ENCODE measurements at regions not wholly inside any gene's neighbourhood (a gene's known extent, or its start where the extent isn't known, plus 50 kb on each side); places are given as distances from the start of the nearest gene placed in this dataset.

DNA sequence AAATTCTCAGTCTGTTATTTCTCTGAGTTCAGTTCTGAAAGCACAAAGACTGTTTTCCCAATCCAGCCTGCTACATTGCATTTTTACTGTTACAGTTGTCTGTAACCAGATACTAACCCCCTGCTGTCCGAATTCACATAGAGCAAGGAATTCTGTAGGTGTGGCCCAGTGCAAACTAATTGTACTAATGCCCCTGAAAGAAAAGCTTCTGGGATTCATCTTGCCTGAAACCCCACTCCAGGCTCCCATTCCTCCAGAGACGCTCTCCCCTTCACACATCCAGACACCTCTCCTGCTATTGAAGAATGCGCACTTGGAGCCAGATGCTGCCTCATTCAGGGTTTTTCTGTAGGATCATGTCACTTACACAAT is 127.0 kb downstream of the TTC32 start:
- H3K27me3 ChIP-seq (ENCODE audit: low read length) = no peaks in the 10 kb centered on the region
- ChIA-PET CTCF (no interaction called here), POLR2A (ENCODE audit: unreplicated experiment) (no interaction called here)
- no TSS peak for BruUV-seq (replicated peaks)
- TF ChIP-seq, protein P1, sequence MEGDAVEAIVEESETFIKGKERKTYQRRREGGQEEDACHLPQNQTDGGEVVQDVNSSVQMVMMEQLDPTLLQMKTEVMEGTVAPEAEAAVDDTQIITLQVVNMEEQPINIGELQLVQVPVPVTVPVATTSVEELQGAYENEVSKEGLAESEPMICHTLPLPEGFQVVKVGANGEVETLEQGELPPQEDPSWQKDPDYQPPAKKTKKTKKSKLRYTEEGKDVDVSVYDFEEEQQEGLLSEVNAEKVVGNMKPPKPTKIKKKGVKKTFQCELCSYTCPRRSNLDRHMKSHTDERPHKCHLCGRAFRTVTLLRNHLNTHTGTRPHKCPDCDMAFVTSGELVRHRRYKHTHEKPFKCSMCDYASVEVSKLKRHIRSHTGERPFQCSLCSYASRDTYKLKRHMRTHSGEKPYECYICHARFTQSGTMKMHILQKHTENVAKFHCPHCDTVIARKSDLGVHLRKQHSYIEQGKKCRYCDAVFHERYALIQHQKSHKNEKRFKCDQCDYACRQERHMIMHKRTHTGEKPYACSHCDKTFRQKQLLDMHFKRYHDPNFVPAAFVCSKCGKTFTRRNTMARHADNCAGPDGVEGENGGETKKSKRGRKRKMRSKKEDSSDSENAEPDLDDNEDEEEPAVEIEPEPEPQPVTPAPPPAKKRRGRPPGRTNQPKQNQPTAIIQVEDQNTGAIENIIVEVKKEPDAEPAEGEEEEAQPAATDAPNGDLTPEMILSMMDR (conservative IDR thresholded peaks at IDR 0.05; ENCODE audit: low read depth, low read length) = no peak
- H2AFZ ChIP-seq (ENCODE audit: low read length) = no peak overlapping the region
- intact Hi-C loops (cut with micrococcal nuclease) = no loop called here
- H3K4me3 ChIP-seq (ENCODE audit: low read length) = no peak overlapping the region
- no peaks in the 10 kb centered on the region for H4K20me1 ChIP-seq (ENCODE audit: low read length)
- H3K27ac ChIP-seq (ENCODE audit: low read length) = no peak overlapping the region
- H3K9ac ChIP-seq (ENCODE audit: low read length) = no peak overlapping the region
- H3F3A ChIP-seq (ENCODE audit: low read length, unreplicated experiment) = no peaks in the 10 kb centered on the region
- no peaks in the 10 kb centered on the region for H3K9me2 ChIP-seq (replicated peaks; ENCODE audit: low read length)
- no peaks in the 10 kb centered on the region for H3K4me1 ChIP-seq (ENCODE audit: insufficient read depth, low read length)
- DNase-seq = no peak
- H3K79me2 ChIP-seq (ENCODE audit: low read length) = no peaks in the 10 kb centered on the region
- no peaks in the 10 kb centered on the region for H3K36me3 ChIP-seq (ENCODE audit: low read depth, low read length)
- H3K4me2 ChIP-seq (ENCODE audit: low read length) = no peak overlapping the region
- ATAC-seq = peak; percentile 43
- no peaks in the 10 kb centered on the region for H3K9me3 ChIP-seq (ENCODE audit: low read length)

DNA sequence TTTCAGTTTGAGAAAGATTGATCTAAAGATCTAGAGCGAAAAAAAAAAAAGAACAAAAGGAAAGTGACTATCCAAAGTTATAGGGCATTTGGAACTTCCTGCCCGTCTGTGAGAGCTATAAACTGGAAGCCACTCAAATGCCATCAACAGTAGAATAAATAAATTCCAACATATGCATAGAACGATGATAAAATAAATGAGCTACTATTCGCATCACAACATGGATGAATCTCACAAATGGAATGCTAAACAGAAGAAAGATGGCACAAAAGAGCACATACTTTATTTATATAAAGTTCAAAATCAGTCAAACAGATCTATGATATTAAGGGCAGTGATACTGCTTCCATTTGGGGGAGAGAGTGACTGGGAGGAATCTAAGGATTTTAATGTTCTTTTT is 128.8 kb downstream of the TTC32 start:
- Histone ChIP-seq H3K9me2 (replicated peaks; ENCODE audit: low read length) (no peaks in the 10 kb centered on the region), H3K4me3 (ENCODE audit: low read length) (no peak overlapping the region), H3K27ac (ENCODE audit: low read length) (no peak overlapping the region), H3K4me1 (ENCODE audit: insufficient read depth, low read length) (no peaks in the 10 kb centered on the region), H3K36me3 (ENCODE audit: low read depth, low read length) (no peaks in the 10 kb centered on the region), H2AFZ (ENCODE audit: low read length) (no peak overlapping the region), H3K9me3 (ENCODE audit: low read length) (no peaks in the 10 kb centered on the region), H3K4me2 (ENCODE audit: low read length) (no peak overlapping the region), H3K79me2 (ENCODE audit: low read length) (no peaks in the 10 kb centered on the region), H3K9ac (ENCODE audit: low read length) (no peak overlapping the region), H4K20me1 (ENCODE audit: low read length) (no peaks in the 10 kb centered on the region), H3K27me3 (ENCODE audit: low read length) (no peaks in the 10 kb centered on the region), H3F3A (ENCODE audit: low read length, unreplicated experiment) (no peaks in the 10 kb centered on the region)
- CTCF ChIA-PET = no interaction called here
- intact Hi-C loops (cut with micrococcal nuclease) = no loop called here
- TF ChIP-seq EZH2phosphoT487 (IDR thresholded peaks at IDR 0.05; ENCODE audit: borderline replicate concordance, low read length) = no peak
- TF ChIP-seq, protein P1 (conservative IDR thresholded peaks at IDR 0.05; ENCODE audit: low read depth, low read length) = no peak
- TF ChIP-seq EZH2 (IDR thresholded peaks at IDR 0.05; ENCODE audit: low read length, unreplicated experiment) = no peak
- ATAC-seq (no peak), DNase-seq (no peak)
- BruUV-seq (replicated peaks) = no TSS peak
- POLR2A ChIA-PET (ENCODE audit: unreplicated experiment) = no interaction called here

DNA sequence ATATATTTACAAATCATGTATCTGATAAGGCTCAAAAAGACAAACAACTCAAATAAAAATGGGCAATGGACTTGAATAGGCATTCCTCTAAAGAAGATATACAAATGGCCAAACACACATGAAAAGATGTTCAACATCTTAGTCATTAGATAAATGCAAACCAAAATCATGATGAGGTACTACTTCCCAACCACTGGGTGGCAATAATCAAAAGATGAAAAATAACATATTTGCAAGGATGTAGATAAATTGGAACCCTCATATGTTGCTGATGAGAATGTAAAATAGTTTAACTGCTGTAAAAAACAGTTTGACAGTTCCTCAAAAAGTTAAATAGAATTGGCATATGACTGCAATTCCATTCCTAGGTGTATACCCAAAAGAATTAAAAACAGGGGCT is 132.3 kb downstream of the TTC32 start:
- no peak overlapping the region for H3K9ac ChIP-seq (ENCODE audit: low read length)
- H3K79me2 ChIP-seq (ENCODE audit: low read length) = no peaks in the 10 kb centered on the region
- no peak overlapping the region for H2AFZ ChIP-seq (ENCODE audit: low read length)
- intact Hi-C loops (cut with micrococcal nuclease) = loop anchor here (5.0 kb wide), 1 partner anchor 93 kb away; no protein-coding TSS in a partner anchor
- ChIA-PET POLR2A (ENCODE audit: unreplicated experiment) (no interaction called here), CTCF (no interaction called here)
- ATAC-seq (no peak), DNase-seq (peak; percentile 55)
- H4K20me1 ChIP-seq (ENCODE audit: low read length) = no peaks in the 10 kb centered on the region
- TF ChIP-seq EZH2phosphoT487 (IDR thresholded peaks at IDR 0.05; ENCODE audit: borderline replicate concordance, low read length) (no peak), EZH2 (IDR thresholded peaks at IDR 0.05; ENCODE audit: low read length, unreplicated experiment) (no peak)
- TF ChIP-seq, protein P1 (conservative IDR thresholded peaks at IDR 0.05; ENCODE audit: low read depth, low read length) = peak; percentile 64
- H3K9me2 ChIP-seq (replicated peaks; ENCODE audit: low read length) = no peaks in the 10 kb centered on the region
- H3K9me3 ChIP-seq (ENCODE audit: low read length) = no peaks in the 10 kb centered on the region
- no peaks in the 10 kb centered on the region for H3K27me3 ChIP-seq (ENCODE audit: low read length)
- H3F3A ChIP-seq (ENCODE audit: low read length, unreplicated experiment) = no peaks in the 10 kb centered on the region
- H3K4me2 ChIP-seq (ENCODE audit: low read length) = no peak overlapping the region
- no peak overlapping the region for H3K27ac ChIP-seq (ENCODE audit: low read length)
- H3K36me3 ChIP-seq (ENCODE audit: low read depth, low read length) = no peaks in the 10 kb centered on the region
- H3K4me3 ChIP-seq (ENCODE audit: low read length) = no peak overlapping the region
- no peaks in the 10 kb centered on the region for H3K4me1 ChIP-seq (ENCODE audit: insufficient read depth, low read length)
- no TSS peak for BruUV-seq (replicated peaks)

Measured in PC-3 (cell line).